Vagina (tissue), 2 donors: ENCODE measurements at regions not wholly inside any gene's neighbourhood (a gene's known extent, or its start where the extent isn't known, plus 50 kb on each side); places are given as distances from the start of the nearest gene placed in this dataset.

Experiments
- DNase-seq, 2 donors: peaks; one replicate each; pipeline ENCODE4 v3.0.0-alpha.2; 2017; ENCODE audit errors: extremely low spot score in 2 of 2
- H3K27ac ChIP-seq: fragments of 200-600 bp; sonication (generic); one replicate; pipeline ENCODE4 v1.5.1; 2019
- H3K27me3 ChIP-seq: fragments of 200-600 bp; sonication (generic); one replicate; pipeline ENCODE4 v1.5.1; 2019
- H3K36me3 ChIP-seq, 2 donors: fragments of 200-600 bp; sonication (generic); one replicate each; pipeline ENCODE4 v1.5.1; 2017 to 2019
- H3K4me1 ChIP-seq: fragments of 200-600 bp; sonication (generic); one replicate; pipeline ENCODE4 v1.5.1; 2019
- H3K4me3 ChIP-seq, 2 donors: fragments of 200-600 bp; sonication (generic); 1 replicate in 1 of 2; 2 replicates in 1 of 2; pipeline ENCODE4 v1.5.1; 2016 to 2019
- H3K9me3 ChIP-seq: fragments of 200-600 bp; sonication (generic); one replicate; pipeline ENCODE4 v1.5.1; 2019
- POLR2A ChIP-seq, 2 donors: fragments of 450-650 bp; IDR thresholded peaks; one replicate each; pipeline ENCODE4 v1.6.1; 2017; ENCODE audit warnings: antibody characterized with exemption in 2 of 2, mild to moderate bottlenecking in 2 of 2, moderate library complexity in 2 of 2
- POLR2AphosphoS5 ChIP-seq, 2 donors: sonication (generic); formaldehyde crosslinking; IDR thresholded peaks; one replicate each; pipeline ENCODE4 v1.9.0; 2017; ENCODE audit warnings: antibody characterized with exemption in 2 of 2, mild to moderate bottlenecking in 2 of 2, low read depth in 1 of 2; ENCODE audit not compliant: insufficient read depth in 1 of 2
- intact Hi-C: fragments of 100-400 bp; cut with DNase I; formaldehyde crosslinking; loops from one replicate; pipeline ENCODE4 v1.15.1; 2023
- TF ChIP-seq, protein P1 (sequence below), 3 experiments: fragments of 450-650 bp in 2 of 3; fragments of 200-600 bp in 1 of 3; sonication (generic) in 1 of 3; IDR thresholded peaks; one replicate each; pipeline ENCODE4 v1.5.1; 2017 to 2019; ENCODE audit warnings: antibody characterized with exemption in 3 of 3, mild to moderate bottlenecking in 2 of 3, moderate library complexity in 2 of 3

- H3K4me1 ChIP-seq = no peaks in the 10 kb centered on the region
- TF ChIP-seq POLR2AphosphoS5 (IDR thresholded peaks at IDR 0.05; ENCODE audit: insufficient read depth in 1 of 2, low read depth in 1 of 2) (no peak), POLR2A (IDR thresholded peaks at IDR 0.05) (no peak)
- TF ChIP-seq, protein P1, sequence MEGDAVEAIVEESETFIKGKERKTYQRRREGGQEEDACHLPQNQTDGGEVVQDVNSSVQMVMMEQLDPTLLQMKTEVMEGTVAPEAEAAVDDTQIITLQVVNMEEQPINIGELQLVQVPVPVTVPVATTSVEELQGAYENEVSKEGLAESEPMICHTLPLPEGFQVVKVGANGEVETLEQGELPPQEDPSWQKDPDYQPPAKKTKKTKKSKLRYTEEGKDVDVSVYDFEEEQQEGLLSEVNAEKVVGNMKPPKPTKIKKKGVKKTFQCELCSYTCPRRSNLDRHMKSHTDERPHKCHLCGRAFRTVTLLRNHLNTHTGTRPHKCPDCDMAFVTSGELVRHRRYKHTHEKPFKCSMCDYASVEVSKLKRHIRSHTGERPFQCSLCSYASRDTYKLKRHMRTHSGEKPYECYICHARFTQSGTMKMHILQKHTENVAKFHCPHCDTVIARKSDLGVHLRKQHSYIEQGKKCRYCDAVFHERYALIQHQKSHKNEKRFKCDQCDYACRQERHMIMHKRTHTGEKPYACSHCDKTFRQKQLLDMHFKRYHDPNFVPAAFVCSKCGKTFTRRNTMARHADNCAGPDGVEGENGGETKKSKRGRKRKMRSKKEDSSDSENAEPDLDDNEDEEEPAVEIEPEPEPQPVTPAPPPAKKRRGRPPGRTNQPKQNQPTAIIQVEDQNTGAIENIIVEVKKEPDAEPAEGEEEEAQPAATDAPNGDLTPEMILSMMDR (IDR thresholded peaks at IDR 0.05) = no peak
- intact Hi-C loops = no loop called here
- H3K4me3 ChIP-seq = no peak overlapping the region
- no peaks in the 10 kb centered on the region for H3K36me3 ChIP-seq
- no peaks in the 10 kb centered on the region for H3K27me3 ChIP-seq
- DNase-seq = no peak
- H3K9me3 ChIP-seq = no peaks in the 10 kb centered on the region
- no peak overlapping the region for H3K27ac ChIP-seq
These were observed 112.1 kb upstream of the ANO1 start for GRCh38 chr11:69965821-69966582.

DNA sequence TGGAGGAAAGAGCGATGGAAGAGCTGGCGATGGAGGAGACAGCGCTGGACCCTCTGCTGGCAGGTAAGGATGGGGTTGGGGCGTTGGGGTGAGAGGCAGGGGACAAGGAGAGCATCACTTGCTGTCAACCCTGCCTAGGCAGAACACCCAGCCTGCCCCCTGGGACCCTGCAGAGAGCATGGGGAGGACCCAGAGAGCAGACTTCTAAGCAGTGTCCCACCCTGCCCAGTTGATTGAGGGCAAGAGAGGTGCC is 111.6 kb upstream of the ANO1 start:
- TF ChIP-seq POLR2A (IDR thresholded peaks at IDR 0.05) (no peak), POLR2AphosphoS5 (IDR thresholded peaks at IDR 0.05; ENCODE audit: insufficient read depth in 1 of 2, low read depth in 1 of 2) (no peak)
- TF ChIP-seq, protein P1 (IDR thresholded peaks at IDR 0.05) = no peak
- Histone ChIP-seq H3K36me3 (no peaks in the 10 kb centered on the region), H3K27me3 (no peaks in the 10 kb centered on the region), H3K27ac (no peak overlapping the region), H3K4me3 (no peak overlapping the region), H3K9me3 (no peaks in the 10 kb centered on the region), H3K4me1 (no peaks in the 10 kb centered on the region)
- intact Hi-C loops = no loop called here
- DNase-seq = no peak

- no peak overlapping the region for H3K27ac ChIP-seq
- no peak for DNase-seq
- TF ChIP-seq POLR2AphosphoS5 (IDR thresholded peaks at IDR 0.05; ENCODE audit: insufficient read depth in 1 of 2, low read depth in 1 of 2) (no peak), POLR2A (IDR thresholded peaks at IDR 0.05) (no peak)
- TF ChIP-seq, protein P1 (IDR thresholded peaks at IDR 0.05) = no peak
- H3K4me1 ChIP-seq = no peaks in the 10 kb centered on the region
- H3K4me3 ChIP-seq = no peak overlapping the region
- no peaks in the 10 kb centered on the region for H3K27me3 ChIP-seq
- H3K9me3 ChIP-seq = no peaks in the 10 kb centered on the region
- H3K36me3 ChIP-seq = no peaks in the 10 kb centered on the region
- intact Hi-C loops = no loop called here
These were observed 111.1 kb upstream of the ANO1 start for GRCh38 chr11:69966910-69967483.

DNA sequence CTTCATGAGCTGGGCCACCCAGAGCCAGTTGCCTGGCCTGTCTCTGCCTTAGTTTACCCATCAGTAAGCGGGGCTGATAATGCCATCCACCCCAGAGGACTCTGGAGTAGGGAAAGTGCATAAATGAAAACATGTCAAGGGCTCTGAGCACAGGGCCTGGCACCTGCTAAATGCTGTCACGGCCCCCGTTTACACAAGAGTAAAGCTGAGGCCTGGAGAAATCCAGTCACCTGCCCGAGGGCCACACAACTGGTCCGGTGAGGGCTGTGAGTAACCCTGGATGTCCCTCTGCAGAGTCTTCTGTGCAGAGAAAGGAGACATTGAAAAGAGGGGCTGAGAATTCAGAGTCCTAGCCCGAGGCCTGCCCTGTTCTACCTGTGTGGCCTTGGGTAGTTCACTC is 110.6 kb upstream of the ANO1 start:
- Histone ChIP-seq H3K27me3 (no peaks in the 10 kb centered on the region), H3K9me3 (no peaks in the 10 kb centered on the region), H3K27ac (no peak overlapping the region), H3K36me3 (no peaks in the 10 kb centered on the region), H3K4me1 (no peaks in the 10 kb centered on the region), H3K4me3 (no peak overlapping the region)
- TF ChIP-seq POLR2A (IDR thresholded peaks at IDR 0.05) (no peak), POLR2AphosphoS5 (IDR thresholded peaks at IDR 0.05; ENCODE audit: insufficient read depth in 1 of 2, low read depth in 1 of 2) (no peak)
- TF ChIP-seq, protein P1 (IDR thresholded peaks at IDR 0.05) = no peak
- DNase-seq = no peak
- intact Hi-C loops = no loop called here
